Activated CD4-positive, alpha-beta memory T cell treated with anti-CD3 and anti-CD28 coated beads, Interleukin-2, amount 10 ng/mL, durations not matched to agents 7 days and 5 days (primary cell): ENCODE measurements at regions not wholly inside any gene's neighbourhood (a gene's known extent, or its start where the extent isn't known, plus 50 kb on each side); places are given as distances from the start of the nearest gene placed in this dataset.

ENCODE experiments used
- CTCF ChIA-PET: fragments of 350-600 bp; sonication (Branson Sonifier 250); formaldehyde crosslinking; loops from one replicate; lab custom pipeline; 2021; ENCODE audit warnings: antibody characterized with exemption, inconsistent platforms; lab: Charles Lee
- POLR2A ChIA-PET: fragments of 350-600 bp; sonication (Branson Sonifier 250); formaldehyde crosslinking; loops from one replicate; lab custom pipeline; 2021; ENCODE audit warnings: antibody characterized with exemption; lab: Charles Lee
- DNase-seq: peaks from one replicate; pipeline ENCODE4 v3.0.0-alpha.2; 2020
- H3K27ac Mint-ChIP-seq: one replicate; pipeline ENCODE4 v1.8.0; 2021; ENCODE audit warnings: mild to moderate bottlenecking, mixed read lengths
- H3K27me3 Mint-ChIP-seq: one replicate; pipeline ENCODE4 v1.8.0; 2021; ENCODE audit warnings: mixed read lengths
- H3K36me3 Mint-ChIP-seq: one replicate; pipeline ENCODE4 v1.8.0; 2021; ENCODE audit warnings: low read depth, mixed read lengths
- H3K4me1 Mint-ChIP-seq: one replicate; pipeline ENCODE4 v1.8.0; 2021; ENCODE audit warnings: mixed read lengths
- H3K4me3 Mint-ChIP-seq: one replicate; pipeline ENCODE4 v1.8.0; 2021; ENCODE audit warnings: mild to moderate bottlenecking, mixed read lengths
- H3K9me3 Mint-ChIP-seq: one replicate; pipeline ENCODE4 v1.8.0; 2021; ENCODE audit warnings: mixed read lengths

DNA sequence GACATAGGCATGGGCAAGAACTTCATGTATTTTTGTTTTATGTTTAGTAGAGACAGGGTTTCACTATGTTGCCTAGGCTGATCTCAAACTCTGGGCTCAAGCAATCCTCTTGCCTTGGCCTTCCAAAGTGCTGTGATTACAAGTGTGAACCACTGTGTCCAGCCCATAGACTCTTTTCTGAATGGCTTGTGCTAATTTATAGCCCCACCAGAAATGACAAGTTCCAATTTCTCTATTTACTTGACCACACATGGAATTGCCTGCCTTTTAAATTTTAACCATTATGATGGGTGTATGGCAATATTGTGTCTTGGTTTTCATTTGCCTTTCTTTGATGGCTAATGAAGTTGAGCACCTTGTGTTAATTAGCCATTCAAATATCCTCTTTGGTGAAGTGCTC lies 85.8 kb upstream of the NECTIN1 start:
- Mint-ChIP-seq H3K4me1 (peaks cover 10% of the 10 kb centered on the region), H3K27ac (no peak overlapping the region), H3K36me3 (no peaks in the 10 kb centered on the region), H3K27me3 (peaks cover 16% of the 10 kb centered on the region), H3K9me3 (no peaks in the 10 kb centered on the region), H3K4me3 (no peak overlapping the region)
- DNase-seq: no peak
- CTCF ChIA-PET: no interaction called here
- POLR2A ChIA-PET: no interaction called here

- CTCF ChIA-PET: no interaction called here
- POLR2A ChIA-PET: no interaction called here
- H3K36me3 Mint-ChIP-seq: no peaks in the 10 kb centered on the region
- no peak for DNase-seq
- H3K27ac Mint-ChIP-seq: no peak overlapping the region
- H3K9me3 Mint-ChIP-seq: no peaks in the 10 kb centered on the region
- H3K4me1 Mint-ChIP-seq: no peaks in the 10 kb centered on the region
- peaks cover 10% of the 10 kb centered on the region for H3K27me3 Mint-ChIP-seq
- H3K4me3 Mint-ChIP-seq: no peak overlapping the region
These were observed 81.7 kb upstream of the NECTIN1 start for GRCh38 chr11:119810478-119811232.

DNA sequence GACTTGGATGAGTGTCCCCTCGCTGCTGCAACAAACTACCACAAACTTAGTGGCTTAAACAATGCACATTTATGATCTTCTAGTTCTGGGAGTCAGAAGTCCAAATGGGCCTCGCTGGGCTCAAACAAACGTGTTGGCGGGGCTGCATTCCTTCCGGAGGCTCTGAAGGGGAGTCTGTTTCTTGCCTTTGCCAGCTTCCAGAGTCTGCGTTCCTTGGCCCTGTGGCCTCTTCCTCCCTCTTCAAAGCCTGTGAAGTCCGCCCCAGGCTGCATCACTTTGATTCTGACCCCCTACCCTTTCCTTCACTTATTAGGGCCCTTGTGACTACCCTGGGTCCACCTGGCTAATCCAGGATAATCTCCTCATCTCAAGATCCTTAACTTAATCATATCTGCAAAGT lies 80.3 kb upstream of the NECTIN1 start:
- Mint-ChIP-seq H3K36me3 (no peaks in the 10 kb centered on the region), H3K4me1 (no peaks in the 10 kb centered on the region), H3K9me3 (no peaks in the 10 kb centered on the region), H3K4me3 (no peak overlapping the region), H3K27me3 (peaks cover 5% of the 10 kb centered on the region), H3K27ac (no peak overlapping the region)
- ChIA-PET CTCF (no interaction called here), POLR2A (no interaction called here)
- no peak for DNase-seq

DNA sequence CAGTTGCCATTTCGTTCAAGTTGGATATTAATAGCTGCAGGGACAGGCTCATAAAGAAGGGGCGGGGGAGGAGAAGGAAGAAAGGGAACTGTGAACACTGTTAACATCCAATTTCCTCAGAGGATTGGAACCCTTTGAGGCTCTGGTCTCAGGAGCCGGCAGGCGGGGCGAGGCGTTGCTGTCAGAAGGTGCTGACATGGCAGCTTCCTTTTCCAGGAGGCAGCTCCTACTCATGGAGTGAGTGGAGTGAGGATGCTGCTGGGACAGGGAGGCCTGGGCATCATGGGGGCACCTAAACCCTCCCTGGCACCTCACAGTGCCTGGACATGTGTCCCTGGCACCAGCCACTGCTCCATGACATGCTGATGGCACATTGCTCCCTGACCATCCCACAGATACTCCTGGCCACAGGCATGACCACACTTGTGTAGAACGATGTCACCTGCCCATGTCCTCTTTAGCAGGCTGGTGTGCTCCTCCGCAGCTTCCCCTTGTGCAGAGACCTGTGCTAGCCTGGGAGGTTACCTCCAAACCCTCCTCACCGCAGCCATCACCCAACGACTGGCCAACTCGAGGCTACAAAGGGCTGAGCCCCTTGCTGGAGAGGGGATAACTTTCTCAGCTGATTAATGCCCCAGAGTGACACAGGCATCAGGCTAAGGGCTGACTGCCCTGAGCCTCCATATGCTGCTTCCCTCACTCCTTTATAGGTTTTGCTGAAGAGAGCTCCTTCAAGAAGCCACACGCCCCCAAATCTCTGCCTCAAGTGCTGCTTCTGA lies 79.6 kb upstream of the NECTIN1 start:
- DNase-seq: no peak
- no peak overlapping the region for H3K4me3 Mint-ChIP-seq
- H3K36me3 Mint-ChIP-seq: no peaks in the 10 kb centered on the region
- H3K4me1 Mint-ChIP-seq: no peaks in the 10 kb centered on the region
- H3K9me3 Mint-ChIP-seq: no peaks in the 10 kb centered on the region
- POLR2A ChIA-PET: no interaction called here
- CTCF ChIA-PET: no interaction called here
- H3K27ac Mint-ChIP-seq: no peak overlapping the region
- peaks cover 2% of the 10 kb centered on the region for H3K27me3 Mint-ChIP-seq

DNA sequence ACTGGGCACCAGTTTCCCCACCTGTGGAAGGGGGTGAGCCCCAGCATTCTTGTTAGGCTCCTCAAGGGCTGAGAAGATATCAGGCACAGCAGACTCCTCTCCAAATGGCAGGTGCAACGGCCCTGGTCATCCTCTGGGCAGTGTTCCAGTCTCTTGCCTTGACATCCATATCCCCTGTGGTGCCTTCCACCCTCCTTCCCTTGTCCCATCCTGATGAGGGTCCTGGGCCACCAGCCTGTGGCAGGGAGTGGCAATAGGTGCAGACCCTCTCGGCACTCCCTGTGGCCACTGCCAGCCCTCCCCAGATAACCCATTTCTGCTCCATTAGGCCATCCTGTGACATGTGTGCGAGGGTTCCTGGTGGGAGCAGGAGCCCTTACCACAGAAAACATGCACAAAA lies 78.8 kb upstream of the NECTIN1 start:
- DNase-seq: no peak
- H3K36me3 Mint-ChIP-seq: no peaks in the 10 kb centered on the region
- no peak overlapping the region for H3K4me3 Mint-ChIP-seq
- ChIA-PET POLR2A (no interaction called here), CTCF (no interaction called here)
- H3K4me1 Mint-ChIP-seq: no peaks in the 10 kb centered on the region
- H3K27me3 Mint-ChIP-seq: no peaks in the 10 kb centered on the region
- H3K9me3 Mint-ChIP-seq: no peaks in the 10 kb centered on the region
- H3K27ac Mint-ChIP-seq: no peak overlapping the region

DNA sequence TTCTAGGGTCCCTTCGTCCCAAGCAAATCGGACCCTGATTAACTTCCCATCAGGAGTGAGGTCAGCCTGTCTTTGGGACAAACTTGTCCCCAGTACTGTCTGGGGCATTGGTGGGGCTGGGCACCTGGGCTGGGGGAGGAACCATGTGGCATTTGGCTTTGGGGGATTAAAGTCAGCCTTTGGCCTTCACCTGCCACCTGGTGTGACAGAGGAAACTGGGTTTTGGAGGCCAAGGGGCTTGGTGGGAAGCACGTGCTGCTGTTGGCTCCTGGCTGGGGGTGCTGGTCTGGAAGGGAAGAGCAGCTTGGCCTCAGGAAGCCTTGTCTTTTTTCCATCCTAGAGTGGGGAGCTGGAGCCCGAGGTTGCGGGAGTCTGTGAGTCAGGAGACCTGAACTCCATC lies 78.4 kb upstream of the NECTIN1 start:
- CTCF ChIA-PET: no interaction called here

DNA sequence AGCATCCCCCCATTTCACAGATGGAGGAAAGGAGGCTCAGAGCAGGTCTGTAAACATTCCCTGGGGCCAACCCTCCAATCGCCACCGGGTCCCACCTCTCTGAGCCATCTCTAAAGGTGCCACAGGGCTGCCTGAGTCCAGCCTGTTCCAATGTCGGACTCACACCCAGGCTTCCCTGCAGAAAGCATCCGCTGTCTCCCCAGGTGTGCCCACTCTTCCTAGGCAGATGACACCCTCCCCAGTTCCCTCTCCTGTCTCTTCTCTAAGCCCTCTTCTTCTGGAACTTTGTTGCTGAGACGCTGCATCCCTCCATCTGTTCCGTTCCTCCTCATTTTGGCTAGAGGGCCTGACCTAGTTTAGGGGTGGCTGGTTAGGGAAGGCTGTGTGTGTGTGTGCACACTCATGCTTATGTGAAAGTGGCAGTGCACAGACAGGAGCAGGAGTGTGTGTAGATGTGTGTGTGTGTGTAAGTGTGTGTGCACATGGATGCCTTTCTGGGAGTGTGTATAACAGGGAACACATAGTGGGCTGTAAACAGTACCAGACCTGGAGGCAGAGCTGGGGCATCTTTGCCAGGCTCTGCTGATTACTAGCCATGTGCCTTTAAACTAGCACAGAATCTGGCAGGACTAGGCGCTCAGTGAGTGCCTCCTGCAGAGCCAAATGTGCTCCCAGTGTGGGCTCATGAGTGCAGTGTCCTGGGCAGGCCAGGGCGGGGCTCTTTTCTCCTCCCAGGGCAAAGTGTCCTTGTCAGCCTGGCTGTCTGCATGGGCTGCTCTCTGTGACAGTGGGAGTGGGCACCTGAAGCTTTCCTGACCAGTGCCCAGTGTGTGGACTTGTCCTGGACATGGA lies 77.3 kb upstream of the NECTIN1 start:
- Mint-ChIP-seq H3K27ac (no peak overlapping the region), H3K27me3 (peaks cover 4% of the 10 kb centered on the region), H3K36me3 (no peaks in the 10 kb centered on the region), H3K4me1 (no peaks in the 10 kb centered on the region), H3K4me3 (no peak overlapping the region), H3K9me3 (no peaks in the 10 kb centered on the region)
- CTCF ChIA-PET: no interaction called here
- no peak for DNase-seq
- POLR2A ChIA-PET: no interaction called here

More for the DNA sequence above, 78.4 kb upstream of the NECTIN1 start:
- POLR2A ChIA-PET: no interaction called here
- no peak for DNase-seq
- Mint-ChIP-seq H3K27ac (no peak overlapping the region), H3K36me3 (no peaks in the 10 kb centered on the region), H3K27me3 (no peaks in the 10 kb centered on the region), H3K4me3 (no peak overlapping the region), H3K9me3 (no peaks in the 10 kb centered on the region), H3K4me1 (no peaks in the 10 kb centered on the region)

DNA sequence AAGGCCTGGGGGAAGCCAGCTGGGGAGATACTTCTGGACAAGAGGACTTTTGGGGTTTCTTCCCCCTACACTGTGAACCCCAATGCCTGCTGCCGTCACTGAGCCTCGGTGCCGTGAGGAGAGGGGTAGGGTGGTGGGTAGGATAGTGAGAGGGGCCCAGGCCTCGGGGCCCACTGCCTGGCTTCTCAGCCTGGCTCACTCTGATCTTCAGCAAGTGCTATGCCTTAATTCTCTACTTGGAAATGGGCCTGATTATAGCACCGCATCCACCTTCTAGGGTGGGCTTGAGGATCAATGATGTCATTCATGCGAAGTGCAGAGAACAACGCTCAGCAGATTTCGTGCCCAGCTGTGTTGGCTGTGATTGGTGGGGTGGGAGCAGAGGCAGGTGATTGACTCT lies 76.7 kb upstream of the NECTIN1 start:
- POLR2A ChIA-PET: no interaction called here
- Mint-ChIP-seq H3K27ac (no peak overlapping the region), H3K27me3 (peaks cover 4% of the 10 kb centered on the region), H3K4me1 (no peaks in the 10 kb centered on the region), H3K4me3 (no peak overlapping the region), H3K36me3 (no peaks in the 10 kb centered on the region), H3K9me3 (no peaks in the 10 kb centered on the region)
- CTCF ChIA-PET: no interaction called here
- DNase-seq: no peak

DNA sequence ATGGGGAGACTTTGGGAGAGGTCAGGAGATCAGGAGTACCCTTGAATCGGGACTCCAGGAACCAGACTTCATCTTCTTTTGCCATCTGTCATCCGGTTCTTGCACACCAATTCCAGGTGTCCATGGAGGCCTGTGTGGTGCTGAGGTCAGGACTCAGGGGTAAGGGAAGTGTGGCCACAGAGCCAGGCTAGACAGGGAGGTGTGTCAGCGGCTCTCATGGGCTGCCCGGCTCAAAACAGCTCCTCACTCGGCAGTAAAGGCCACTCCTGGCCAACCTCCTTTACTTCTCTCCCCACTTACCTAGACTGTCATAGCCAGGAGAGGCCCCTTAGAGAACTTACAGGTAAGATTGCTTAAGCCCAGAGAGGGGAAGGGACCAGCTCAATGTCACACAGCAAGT lies 75.7 kb upstream of the NECTIN1 start:
- CTCF ChIA-PET: no interaction called here
- Mint-ChIP-seq H3K9me3 (no peaks in the 10 kb centered on the region), H3K4me3 (no peak overlapping the region), H3K36me3 (no peaks in the 10 kb centered on the region), H3K27ac (no peak overlapping the region), H3K27me3 (peaks cover 4% of the 10 kb centered on the region), H3K4me1 (no peaks in the 10 kb centered on the region)
- no peak for DNase-seq
- POLR2A ChIA-PET: no interaction called here

DNA sequence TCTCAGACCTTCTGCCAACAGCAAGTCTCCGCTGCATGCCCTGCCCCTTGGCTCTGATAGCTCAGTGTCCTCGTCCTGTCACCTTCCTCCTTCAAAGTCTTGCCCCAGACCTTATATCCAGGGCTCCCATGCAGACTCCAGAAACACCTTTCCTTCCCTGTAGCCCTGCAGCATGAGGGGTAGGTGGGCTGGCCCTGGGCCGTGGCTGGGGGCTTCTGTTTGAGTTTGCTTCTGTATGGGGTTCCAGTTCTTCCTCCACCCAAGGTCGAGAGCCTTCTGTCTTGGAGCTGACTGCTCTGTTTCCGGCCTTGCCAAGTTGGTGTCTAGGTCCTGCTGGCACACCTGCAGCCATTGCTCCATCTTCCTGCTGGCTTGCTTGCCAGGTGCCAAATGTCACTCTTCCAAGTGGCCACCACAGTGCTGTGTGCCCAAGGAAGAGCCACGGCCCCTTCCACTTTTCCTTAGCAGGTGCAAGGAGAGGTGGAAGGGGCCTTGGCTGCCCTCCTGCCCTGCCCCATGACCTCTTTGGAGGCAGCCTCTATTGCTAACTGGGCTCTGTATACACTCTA lies 74.8 kb upstream of the NECTIN1 start:
- H3K9me3 Mint-ChIP-seq: no peaks in the 10 kb centered on the region
- no peak overlapping the region for H3K4me3 Mint-ChIP-seq
- H3K27ac Mint-ChIP-seq: no peak overlapping the region
- no peak for DNase-seq
- POLR2A ChIA-PET: no interaction called here
- H3K36me3 Mint-ChIP-seq: no peaks in the 10 kb centered on the region
- CTCF ChIA-PET: no interaction called here
- H3K27me3 Mint-ChIP-seq: peaks cover 8% of the 10 kb centered on the region
- no peaks in the 10 kb centered on the region for H3K4me1 Mint-ChIP-seq

- ChIA-PET POLR2A (no interaction called here), CTCF (no interaction called here)
- Mint-ChIP-seq H3K9me3 (no peaks in the 10 kb centered on the region), H3K27ac (no peak overlapping the region), H3K4me3 (no peak overlapping the region), H3K36me3 (no peaks in the 10 kb centered on the region), H3K27me3 (peaks cover 10% of the 10 kb centered on the region), H3K4me1 (no peaks in the 10 kb centered on the region)
- no peak for DNase-seq
These were observed 74.1 kb upstream of the NECTIN1 start for GRCh38 chr11:119803139-119803538.

DNA sequence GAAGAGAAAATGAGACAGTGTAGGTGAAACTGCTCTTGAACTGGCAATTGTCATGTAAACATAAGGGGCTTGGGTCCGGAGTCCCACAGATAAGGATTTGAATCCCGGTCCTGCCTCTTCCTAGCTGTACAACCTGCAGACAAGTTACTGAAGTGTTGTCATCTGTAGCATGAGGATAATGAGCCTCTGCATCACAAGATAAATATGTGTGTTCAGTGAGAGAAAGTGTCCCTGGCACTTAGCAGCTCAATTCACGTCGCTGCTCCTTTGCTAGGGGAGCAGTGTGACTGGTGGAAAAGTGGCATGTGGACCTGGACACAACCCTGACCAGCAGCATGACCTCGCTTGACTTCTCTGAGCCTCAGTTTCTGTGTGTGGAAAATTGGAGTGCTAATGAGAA lies 73.7 kb upstream of the NECTIN1 start:
- peaks cover 10% of the 10 kb centered on the region for H3K27me3 Mint-ChIP-seq
- ChIA-PET POLR2A (no interaction called here), CTCF (no interaction called here)

DNA sequence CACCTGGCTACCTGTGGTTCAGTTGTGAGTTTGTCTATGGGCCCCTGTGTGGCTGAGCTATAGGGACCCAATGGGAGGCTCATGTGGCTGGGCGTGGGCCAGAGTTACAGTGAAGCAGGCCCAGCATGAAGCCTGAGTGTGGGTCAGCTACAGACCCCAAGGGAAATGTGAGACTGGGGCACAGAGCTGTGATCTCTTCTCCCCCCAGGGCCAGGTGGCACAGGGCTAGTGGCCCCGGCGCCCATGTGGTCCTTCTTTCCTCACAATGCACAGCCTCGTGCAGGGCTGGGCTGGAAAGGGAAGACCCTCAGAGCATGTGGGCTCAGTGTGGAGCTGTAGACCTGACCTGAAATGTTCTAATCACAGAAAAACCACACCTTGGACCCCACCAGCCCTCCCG lies 71.6 kb upstream of the NECTIN1 start:
- no peak for DNase-seq
- Mint-ChIP-seq H3K36me3 (no peaks in the 10 kb centered on the region), H3K4me1 (no peaks in the 10 kb centered on the region), H3K27me3 (peaks cover 19% of the 10 kb centered on the region), H3K9me3 (no peaks in the 10 kb centered on the region), H3K4me3 (no peak overlapping the region), H3K27ac (no peak overlapping the region)
- POLR2A ChIA-PET: no interaction called here
- CTCF ChIA-PET: no interaction called here

More for the DNA sequence above, 73.7 kb upstream of the NECTIN1 start:
- H3K36me3 Mint-ChIP-seq: no peaks in the 10 kb centered on the region
- H3K27ac Mint-ChIP-seq: no peak overlapping the region
- no peaks in the 10 kb centered on the region for H3K4me1 Mint-ChIP-seq
- DNase-seq: no peak
- no peak overlapping the region for H3K4me3 Mint-ChIP-seq
- no peaks in the 10 kb centered on the region for H3K9me3 Mint-ChIP-seq
